ENCODE measurements at regions not wholly inside any gene's neighbourhood (a gene's known extent, or its start where the extent isn't known, plus 50 kb on each side); places are given as distances from the start of the nearest gene placed in this dataset.
"Not testable (repeated sequence)": the region's sequence is repeated elsewhere in the genome, so short reads cannot be mapped to it uniquely, and the experiment has no call there.

DNA sequence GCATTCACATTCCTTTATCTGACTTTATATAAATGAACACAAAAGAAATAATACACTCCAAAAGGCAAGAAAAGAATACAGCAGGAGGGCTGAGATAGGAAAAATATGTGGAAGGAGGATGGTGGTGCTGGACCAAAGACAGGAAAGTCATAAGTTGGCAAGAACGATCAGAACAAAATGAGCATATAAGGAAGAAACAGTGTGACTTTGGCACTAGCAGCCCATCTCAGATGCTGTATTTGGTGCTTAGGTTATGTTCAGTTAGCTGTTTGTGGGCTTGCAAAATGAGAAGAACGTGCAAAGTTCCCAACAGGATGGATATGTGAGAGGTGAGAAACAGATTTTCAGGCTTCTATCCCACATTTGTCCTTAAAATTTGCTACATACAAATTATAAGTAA lies 719.8 kb upstream of the ADGRL4 start:
- no peak for DNase-seq (ENCODE audit: low read depth in 2 of 2)

DNA sequence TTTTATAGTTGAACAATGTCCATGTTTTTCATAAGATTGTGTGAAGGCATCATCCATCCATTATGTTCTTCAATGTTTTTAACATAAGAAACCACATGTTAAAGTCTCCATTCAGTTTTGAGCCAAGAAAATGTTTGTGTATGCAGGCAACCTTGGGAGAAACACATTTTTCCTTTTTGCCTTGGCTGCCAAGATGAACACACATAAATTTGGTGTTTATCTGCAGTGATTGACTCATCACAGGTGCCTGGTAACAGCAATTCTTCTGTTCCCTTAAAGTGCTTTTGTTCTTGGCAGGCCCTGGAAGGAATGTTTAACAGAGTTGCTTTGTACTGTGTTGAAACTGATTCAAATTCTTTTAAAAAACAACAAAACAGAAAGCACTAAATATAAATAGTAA lies 709.9 kb upstream of the ADGRL4 start:
- peak in 1 of 2 donors; percentile 47 for DNase-seq (ENCODE audit: low read depth in 2 of 2)

DNA sequence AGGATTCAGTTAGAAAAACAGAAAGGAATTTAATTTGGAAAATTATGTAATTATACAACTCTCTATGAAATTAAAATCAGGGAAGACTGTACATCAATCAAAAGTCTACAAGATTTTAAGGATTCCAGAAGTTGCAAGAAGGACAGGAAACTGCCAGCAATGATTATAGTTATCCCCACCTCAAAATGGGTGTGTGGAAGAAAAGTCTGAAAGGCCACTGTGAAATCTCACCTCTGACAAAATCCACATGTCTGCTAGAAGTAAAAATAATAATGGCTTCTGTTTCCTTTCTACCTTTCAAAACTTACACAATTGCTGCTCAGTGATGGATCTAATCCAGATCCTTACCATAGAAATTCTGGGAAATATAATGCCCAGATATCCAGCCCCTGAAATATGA lies 708.1 kb upstream of the ADGRL4 start:
- DNase-seq (ENCODE audit: low read depth in 2 of 2) = no peak

DNA sequence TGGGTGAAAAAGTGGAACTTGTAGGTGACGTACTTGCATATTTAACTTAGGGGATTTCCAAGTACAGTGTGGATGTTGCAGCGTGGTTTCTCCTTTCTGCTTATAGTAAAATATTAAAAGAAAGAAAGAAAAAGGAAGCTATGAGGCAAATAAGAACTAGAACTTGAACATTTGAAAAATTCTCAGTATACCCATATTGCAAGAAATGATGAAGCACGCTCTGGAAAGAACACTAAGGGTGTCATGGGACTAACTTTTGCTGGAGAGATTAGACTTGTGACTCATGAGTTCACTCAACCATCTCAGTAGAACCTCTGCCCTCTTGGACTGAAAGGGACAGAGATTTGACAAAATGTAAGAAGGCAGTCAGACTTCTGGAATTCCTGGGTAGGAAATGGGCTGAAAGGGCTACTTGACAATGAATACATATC lies 704.5 kb upstream of the ADGRL4 start:
- DNase-seq (ENCODE audit: low read depth in 2 of 2) = no peak

DNA sequence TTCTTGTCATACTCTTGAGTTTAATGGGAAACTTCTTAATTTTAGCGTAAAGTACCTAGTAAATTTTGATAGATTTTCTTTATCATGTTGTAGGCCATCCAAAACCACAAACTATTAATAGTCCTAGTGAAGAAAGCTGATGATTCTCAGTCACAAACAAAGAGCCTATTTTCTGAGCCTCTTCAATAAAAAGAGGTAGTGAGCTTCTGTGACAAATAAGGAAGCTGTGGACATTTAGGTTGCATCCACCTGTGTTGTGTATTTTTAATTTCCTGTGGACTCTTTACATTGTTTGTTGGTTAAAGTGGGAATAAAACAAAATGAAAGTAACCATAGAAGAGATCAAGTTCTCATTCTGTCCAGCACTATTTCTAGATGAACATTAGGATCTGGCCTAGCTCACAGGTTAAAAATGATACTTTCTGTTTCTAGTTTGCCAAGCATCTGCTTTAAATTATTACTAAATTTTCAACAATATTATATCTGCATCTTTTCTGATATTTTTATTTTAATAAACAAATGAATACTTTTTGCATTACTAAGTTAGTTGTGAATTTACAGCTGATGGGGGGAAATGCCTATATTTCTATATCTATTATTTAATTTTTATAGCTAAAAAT lies 702.2 kb upstream of the ADGRL4 start:
- DNase-seq (ENCODE audit: low read depth in 2 of 2) = no peak

DNA sequence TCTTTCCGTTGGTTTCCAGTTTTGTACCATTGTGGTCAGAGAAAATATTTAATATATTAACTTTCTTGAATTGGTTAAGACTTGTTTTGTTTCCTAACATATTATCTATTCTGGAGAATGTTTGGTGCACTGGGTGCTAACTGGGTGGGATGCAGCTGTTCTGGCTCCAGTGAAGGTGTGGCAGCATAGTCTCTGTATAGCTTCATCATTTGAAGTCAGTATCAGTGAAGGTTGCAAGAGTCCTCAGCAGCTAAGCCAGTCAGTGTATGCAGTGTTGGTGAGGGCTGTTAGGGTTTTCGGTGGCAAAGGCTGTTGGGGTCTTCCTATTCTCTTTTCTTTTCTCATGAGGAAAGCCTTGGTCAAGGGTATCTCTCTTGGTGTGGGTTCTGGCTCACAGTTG lies 698.7 kb upstream of the ADGRL4 start:
- no peak for DNase-seq (ENCODE audit: low read depth in 2 of 2)

DNA sequence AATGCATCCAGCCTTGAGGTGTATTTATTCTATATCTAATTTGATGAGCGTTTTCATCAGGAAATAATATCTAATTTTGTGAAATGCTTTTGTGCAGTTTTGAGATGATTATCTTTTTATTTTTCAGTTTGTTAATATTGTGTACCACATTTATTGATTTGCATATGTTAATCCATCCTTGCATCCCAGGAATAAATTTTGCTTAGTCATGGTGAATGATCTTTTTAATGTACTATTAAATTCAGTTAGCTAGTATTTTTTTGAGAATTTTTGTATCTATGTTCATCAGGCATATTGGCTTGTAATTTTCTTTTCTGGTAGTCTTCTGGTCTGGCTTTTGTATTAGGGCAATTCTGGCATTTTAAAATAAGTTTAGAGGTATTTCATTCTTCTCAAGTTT lies 697.5 kb upstream of the ADGRL4 start:
- no peak for DNase-seq (ENCODE audit: low read depth in 2 of 2)

DNA sequence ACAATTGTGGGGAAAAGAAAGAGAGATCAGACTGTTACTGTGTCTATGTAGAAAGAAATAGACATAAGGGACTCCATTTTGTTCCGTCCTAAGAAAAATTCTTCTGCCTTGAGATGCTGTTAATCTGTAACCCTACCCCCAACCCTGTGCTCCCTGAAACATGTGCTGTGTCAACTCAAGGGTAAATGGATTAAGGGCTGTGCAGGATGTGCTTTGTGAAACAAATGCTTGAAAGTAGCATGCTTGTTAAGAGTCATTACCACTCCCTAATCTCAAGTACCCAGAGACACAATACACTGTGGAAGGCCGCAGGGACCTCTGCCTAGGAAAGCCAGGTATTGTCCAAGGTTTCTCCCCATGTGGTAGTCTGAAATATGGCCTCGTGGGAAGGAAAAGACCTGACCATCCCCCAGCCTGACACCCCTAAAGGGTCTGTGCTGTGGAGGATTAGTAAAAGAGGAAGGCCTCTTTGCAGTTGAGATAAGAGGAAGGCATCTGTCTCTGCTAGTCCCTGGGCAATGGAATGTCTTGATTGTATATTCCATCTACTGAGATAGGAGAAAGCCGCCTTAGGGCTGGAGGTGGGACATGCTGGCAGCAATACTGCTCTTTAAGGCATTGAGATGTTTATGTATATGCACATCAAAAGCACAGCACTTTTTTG lies 695.9 kb upstream of the ADGRL4 start:
- not testable (repeated sequence) for DNase-seq (ENCODE audit: low read depth in 2 of 2)

DNA sequence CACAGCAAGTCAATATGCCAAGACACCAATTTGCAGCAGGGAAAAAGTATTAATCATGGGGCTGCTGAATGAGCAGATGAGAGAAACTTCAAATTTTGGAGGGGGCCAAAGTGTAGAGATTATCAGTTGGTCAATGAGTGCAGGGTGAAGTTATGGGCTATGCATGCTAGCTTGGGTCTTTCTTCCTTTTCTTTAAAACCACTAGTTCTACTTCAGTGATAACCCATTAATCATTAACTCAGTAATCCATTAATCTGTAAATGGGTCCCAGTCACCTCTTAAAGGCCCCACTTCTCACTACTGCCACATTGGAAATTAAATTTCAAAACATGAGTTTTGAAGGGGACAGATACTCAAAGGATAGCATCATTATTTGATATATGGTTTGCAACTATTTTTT lies 688.6 kb upstream of the ADGRL4 start:
- DNase-seq (ENCODE audit: low read depth in 2 of 2) = no peak

DNA sequence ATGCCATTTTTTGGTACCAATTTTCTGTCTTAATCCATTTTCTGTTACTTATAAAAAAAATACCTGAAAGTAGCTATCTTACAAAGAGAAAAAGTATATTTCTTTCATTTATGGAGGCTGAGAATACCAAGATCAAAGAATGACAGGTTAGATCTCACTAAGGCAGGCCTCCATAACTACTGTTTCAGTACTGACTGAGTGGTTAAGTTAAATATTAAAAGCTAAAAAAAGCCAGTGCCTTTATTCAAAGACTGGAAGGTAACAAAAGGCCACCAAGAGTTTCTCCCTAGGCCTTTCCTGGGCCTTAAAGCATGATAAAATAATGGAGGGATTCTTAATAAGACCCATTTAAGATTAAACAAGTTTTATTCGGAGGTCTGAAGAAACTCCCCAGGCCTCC lies 687.7 kb upstream of the ADGRL4 start:
- DNase-seq (ENCODE audit: low read depth in 2 of 2) = no peak

DNA sequence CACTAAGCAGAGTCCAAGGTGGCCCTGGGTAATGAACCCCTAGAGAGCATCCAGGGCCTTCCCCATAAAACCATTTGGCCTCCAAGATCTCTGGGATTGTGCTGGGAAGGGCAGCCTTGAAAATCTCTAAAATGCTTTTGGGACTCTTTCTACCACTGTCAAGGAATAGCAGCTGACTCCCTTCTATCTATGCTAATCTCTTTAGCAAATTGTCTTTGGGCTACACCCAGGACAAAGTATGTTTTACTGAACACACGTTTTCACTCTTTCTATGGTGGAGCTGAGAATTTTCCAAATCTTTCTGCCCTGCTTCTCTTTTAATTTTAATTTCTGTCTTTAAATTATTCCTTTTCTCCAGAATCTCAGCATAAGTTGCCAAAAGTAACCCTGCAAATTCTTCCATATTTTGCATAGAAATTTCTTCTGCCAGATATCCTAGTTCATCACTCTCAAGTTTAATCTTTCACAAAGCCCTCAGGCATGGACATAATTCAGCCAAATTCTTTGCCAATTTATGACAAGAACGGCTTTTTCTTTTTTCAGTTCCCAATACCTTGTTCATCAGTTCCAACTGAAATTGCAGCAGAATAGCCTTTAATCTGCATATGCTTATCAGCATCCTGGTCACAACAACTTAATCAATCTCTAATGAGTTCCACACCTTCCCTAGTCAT lies 687.0 kb upstream of the ADGRL4 start:
- DNase-seq (ENCODE audit: low read depth in 2 of 2) = no peak

DNA sequence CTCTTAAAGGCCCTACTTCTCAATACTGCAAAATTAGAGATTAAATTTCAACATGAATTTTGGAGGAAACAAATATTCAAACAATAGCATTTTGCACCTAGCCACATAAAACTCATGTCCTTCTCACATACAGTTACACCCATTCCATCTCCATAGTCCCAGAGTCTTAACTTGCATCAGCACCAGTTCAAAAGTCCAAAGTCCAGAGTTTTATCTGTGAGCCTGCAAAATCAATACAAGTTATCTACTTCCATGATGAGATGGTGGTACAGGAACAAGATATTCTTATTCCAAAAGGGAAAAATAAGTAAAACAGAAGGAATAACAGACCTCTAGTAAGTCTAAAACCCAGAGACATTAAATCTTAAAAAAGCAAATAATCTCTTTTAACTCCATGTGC lies 686.0 kb upstream of the ADGRL4 start:
- DNase-seq (ENCODE audit: low read depth in 2 of 2) = no peak

DNA sequence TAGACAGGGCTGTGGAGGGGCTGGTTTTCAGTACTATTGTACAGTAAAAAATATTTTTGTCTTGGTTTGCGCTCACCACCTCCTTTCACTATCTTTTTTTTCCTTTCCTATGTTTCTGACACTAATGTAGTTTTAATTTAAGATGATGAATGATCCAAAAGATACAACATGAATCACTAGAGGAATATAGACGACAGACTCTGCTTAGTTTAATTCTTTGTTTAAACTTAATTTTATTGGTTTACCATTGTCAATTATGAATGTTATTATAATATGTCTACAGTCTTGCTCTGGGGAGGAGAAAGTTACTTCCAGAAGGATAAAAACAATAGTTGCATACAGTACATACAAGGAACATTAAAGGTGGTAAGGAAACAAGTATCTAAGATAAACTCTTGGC lies 682.4 kb upstream of the ADGRL4 start:
- no peak for DNase-seq (ENCODE audit: low read depth in 2 of 2)

DNA sequence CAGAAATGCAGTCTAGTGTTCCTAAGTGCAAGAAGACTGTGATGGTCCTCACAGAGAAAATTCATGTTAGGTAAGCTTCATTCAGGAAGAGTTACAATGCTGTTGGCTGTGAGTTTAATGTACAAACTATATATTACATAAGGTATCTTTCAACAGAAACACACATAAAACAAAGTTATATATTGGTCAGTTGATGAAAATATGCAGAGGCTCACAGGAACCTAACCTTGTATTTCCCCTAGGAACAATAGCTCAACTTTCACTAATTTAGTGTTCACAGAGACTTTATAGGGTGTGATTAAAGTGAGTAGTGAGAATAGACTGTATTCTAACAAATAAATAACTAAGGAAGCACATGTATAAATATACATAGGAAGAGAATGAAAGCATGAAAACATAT lies 676.9 kb upstream of the ADGRL4 start:
- DNase-seq (ENCODE audit: low read depth in 2 of 2) = no peak

DNA sequence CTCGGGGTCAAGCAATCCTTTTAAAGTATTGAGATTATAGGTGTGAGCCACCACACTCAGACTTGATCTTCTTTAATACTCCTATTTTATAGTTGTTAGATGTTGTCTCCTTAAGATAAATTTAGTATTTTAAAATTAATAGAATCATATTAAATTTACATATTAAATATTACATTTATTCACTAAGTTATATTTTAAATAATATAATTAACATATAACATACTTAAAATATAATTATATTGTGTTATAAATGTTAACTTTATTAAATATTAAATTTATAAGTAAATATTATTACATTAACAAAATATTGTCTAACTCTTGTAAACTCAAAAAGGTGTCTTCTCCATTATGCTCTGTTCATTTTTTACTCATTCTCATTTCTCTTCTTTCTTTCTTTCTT lies 675.9 kb upstream of the ADGRL4 start:
- no peak for DNase-seq (ENCODE audit: low read depth in 2 of 2)

DNA sequence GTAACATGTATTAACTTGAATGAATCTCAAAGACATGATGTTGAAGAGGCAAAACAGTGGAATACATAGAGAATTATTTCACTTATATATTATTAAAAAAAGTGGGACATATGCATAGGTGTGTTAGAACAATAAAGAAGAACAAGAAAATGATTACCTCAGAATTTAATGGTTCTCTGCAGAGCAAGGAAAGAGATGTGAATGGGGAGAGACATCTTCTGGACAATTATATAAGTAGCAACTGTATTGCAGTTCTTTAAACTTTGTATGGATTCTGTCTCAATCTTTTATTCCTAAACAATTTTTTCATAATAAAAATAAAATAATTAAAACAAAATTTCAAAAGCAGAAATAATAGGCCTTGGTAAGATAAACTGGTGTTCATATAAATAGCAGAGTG lies 674.9 kb upstream of the ADGRL4 start:
- no peak for DNase-seq (ENCODE audit: low read depth in 2 of 2)

DNA sequence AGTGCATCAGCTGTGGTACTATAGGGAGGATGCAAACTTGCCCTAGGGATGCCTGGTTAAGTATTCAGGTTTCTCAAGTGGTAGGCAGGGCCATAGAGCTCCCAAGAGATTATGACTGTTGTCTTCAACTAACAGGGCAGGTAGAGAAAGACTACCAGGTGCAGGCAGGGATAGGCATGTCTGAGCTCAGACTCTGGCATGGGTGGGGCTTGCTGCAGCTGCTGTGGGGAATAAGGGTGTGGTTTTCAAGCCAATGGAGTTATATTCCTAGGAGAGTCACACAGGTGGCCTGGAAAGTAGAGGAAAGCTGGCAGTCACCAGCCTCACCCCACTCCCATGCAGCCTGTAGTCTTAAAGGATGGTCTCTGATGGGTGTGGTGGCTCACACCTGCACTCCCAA lies 673.4 kb upstream of the ADGRL4 start:
- DNase-seq (ENCODE audit: low read depth in 2 of 2) = no peak

DNA sequence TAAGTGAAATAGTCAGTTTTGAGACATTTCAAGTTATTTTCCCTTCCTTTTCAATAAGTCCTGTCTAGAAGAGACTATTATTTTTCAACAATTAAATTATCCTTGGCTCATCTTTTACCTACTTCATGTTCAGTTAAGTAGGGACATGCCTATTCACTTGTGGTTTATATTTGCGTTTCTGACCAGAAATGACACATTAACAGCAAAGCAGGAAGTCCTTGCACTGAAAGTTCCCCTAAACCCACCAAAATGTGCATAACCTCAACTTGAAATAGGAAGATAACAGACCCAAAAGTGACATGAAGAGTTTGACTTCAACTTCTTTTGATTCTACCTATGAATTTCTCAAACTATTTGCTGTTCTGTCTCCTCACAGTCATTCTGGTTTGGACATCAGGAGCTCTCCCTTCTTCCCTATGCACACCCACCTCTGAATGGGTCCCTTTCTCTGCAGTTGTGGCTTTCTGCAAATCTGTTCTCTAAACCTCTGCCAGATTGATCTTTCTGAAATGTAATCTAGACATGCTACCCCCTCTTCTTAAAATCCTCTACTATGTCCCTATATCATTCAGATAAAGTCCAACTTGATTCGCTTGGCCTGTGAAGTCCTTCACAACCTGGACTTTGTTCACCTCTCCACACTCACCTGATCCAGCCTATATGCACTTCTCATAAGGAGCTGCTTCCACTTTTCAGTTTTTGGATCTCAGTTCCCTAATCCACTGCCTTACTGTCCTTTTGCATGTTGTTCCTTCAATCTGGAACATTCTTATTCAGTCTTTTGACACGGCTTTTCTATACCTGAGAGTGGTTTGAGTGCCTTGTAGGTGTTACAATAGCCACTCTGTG lies 661.5 kb upstream of the ADGRL4 start:
- no peak for DNase-seq (ENCODE audit: low read depth in 2 of 2)

DNA sequence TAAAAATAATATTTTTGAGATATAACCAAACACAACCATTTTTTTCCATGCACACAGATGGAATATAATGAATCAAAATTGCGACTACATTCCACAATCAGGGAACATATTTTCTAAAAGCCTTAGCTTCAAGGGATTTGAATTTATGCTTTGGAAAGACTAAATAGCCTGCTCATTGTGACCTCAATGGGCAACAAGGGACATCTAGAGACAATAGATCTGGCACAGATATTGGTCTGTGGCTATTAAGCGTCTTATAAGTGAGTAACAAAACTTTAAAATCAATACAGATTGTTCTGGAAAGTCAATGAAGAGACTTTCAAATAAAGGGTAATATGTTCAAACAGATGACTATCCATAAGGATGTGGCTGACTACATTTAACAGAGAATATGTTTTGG lies 660.6 kb upstream of the ADGRL4 start:
- no peak for DNase-seq (ENCODE audit: low read depth in 2 of 2)

DNA sequence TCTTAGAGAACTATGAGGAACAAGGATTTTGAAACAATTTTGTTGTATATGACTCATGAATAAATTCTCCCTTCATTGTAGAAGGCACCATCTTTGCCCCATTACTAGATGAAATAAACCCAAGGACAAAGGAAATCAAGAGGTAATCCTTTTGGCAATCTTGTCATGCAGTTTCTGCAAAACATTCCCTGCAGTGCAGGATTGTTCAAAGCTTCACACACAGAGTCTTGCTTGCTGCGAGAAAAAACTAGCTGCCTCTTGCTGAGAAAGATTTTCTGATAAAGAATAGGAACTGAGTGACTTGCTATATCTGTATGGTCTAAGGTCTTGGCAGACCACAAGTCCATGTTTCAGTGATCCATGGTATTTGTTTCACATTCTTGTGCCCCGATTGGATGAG lies 657.4 kb upstream of the ADGRL4 start:
- no peak for DNase-seq (ENCODE audit: low read depth in 2 of 2)

DNA sequence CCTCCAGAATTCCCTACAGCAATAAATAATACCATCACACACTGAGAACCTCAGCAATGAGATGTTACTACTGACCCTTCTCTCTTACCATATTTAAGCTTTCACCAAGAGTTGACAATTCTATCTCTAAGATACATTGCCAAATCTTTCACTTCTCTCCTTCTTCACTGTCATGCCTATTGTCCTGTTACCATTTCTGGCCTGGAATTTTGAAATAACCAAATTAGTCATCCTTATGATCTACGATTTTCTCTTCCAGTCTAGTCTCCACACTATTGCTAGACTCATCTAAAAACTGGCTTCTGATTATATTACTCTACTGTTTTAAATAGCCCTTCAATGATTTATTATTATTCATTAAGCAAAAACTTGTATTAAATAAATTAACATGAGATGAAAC lies 656.1 kb upstream of the ADGRL4 start:
- no peak for DNase-seq (ENCODE audit: low read depth in 2 of 2)

DNA sequence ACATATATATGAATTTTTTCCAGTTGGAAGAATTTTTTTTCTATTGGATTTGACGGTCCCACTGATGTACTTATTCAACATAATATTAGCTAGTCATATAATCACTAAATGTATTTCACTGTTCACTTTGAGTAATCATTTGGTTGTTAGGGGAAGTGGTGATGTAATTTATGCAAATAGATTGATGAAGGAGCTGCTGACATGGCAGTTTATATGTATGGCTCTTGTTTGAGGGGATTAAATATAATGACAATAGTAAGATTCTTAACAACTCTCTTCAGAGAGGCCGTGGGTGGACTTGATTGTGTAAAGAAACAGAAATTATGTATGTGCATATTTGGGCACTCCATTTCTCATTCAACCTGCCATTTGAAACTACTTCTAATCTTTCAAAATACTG lies 653.6 kb upstream of the ADGRL4 start:
- DNase-seq (ENCODE audit: low read depth in 2 of 2) = no peak

Data from lung microvascular endothelial cell (primary cell).